Dermis microvascular lymphatic vessel endothelial cell (primary cell): ENCODE measurements at regions not wholly inside any gene's neighbourhood (a gene's known extent, or its start where the extent isn't known, plus 50 kb on each side); places are given as distances from the start of the nearest gene placed in this dataset.
"Not testable (repeated sequence)": the region's sequence is repeated elsewhere in the genome, so short reads cannot be mapped to it uniquely, and the experiment has no call there.

Experiments used
- DNase-seq, 2 donors: peaks; one replicate each; pipeline versions ENCODE4 v3.0.0 to v3.0.0-alpha.2; 2010; ENCODE audit warnings: low read depth in 2 of 2

GRCh38 chr9:63912451-63912850, 1372.6 kb downstream of the FOXD4L5 start:
- not testable (repeated sequence) for DNase-seq

GRCh38 chr9:63909076-63909475, 1375.9 kb downstream of the FOXD4L5 start:
- not testable (repeated sequence) for DNase-seq

- not testable (repeated sequence) for DNase-seq
These were observed 1385.3 kb downstream of the FOXD4L5 start for GRCh38 chr9:63899637-63900190.

GRCh38 chr9:63881386-63881785, 1403.6 kb downstream of the FOXD4L5 start:
- not testable (repeated sequence) for DNase-seq

GRCh38 chr9:63876380-63876779, 1408.6 kb downstream of the FOXD4L5 start:
- not testable (repeated sequence) for DNase-seq

GRCh38 chr9:63859475-63860215, 1425.4 kb downstream of the FOXD4L5 start:
- DNase-seq, result peak in 1 of 2 donors; percentile 1

- not testable (repeated sequence) for DNase-seq
These were observed 1425.9 kb downstream of the FOXD4L5 start for GRCh38 chr9:63859090-63859474.

GRCh38 chr9:63853140-63853751, 1431.8 kb downstream of the FOXD4L5 start:
- DNase-seq, result not testable (repeated sequence)

- not testable (repeated sequence) for DNase-seq
These were observed 1460.2 kb downstream of the FOXD4L5 start for GRCh38 chr9:63824804-63825203.

GRCh38 chr9:63823375-63824201, 1461.4 kb downstream of the FOXD4L5 start:
- peak in 1 of 2 donors; percentile 25 for DNase-seq

GRCh38 chr9:63822615-63823374, 1462.2 kb downstream of the FOXD4L5 start:
- DNase-seq, result not testable (repeated sequence)

GRCh38 chr9:63821293-63821692, 1463.7 kb downstream of the FOXD4L5 start:
- not testable (repeated sequence) for DNase-seq

GRCh38 chr9:63820882-63821281, 1464.1 kb downstream of the FOXD4L5 start:
- not testable (repeated sequence) for DNase-seq

GRCh38 chr9:63820383-63820782, 1464.6 kb downstream of the FOXD4L5 start:
- DNase-seq, result not testable (repeated sequence)

- DNase-seq, result peak in 1 of 2 donors; percentile 30
These were observed 1467.1 kb downstream of the FOXD4L5 start for GRCh38 chr9:63817622-63818518.

GRCh38 chr9:63816751-63817621, 1468.0 kb downstream of the FOXD4L5 start:
- peak; percentile 57 to 89 for DNase-seq

GRCh38 chr9:63814970-63815669, 1469.9 kb downstream of the FOXD4L5 start:
- DNase-seq, result not testable (repeated sequence)

- not testable (repeated sequence) for DNase-seq
These were observed 1471.5 kb downstream of the FOXD4L5 start for GRCh38 chr9:63813391-63814021.
